Ovary (tissue), 3 donors: ENCODE measurements at regions not wholly inside any gene's neighbourhood (a gene's known extent, or its start where the extent isn't known, plus 50 kb on each side); places are given as distances from the start of the nearest gene placed in this dataset.

ENCODE experiments used
- CTCF ChIP-seq, 3 donors: fragments of 450-650 bp in 2 of 3; fragments of 200-600 bp in 1 of 3; IDR thresholded peaks; one replicate each; pipeline versions ENCODE4 v1.5.1 to v1.8.0; 2016 to 2022; ENCODE audit warnings: antibody characterized with exemption in 3 of 3, mild to moderate bottlenecking in 1 of 3
- POLR2A ChIP-seq: fragments of 450-650 bp; IDR thresholded peaks from one replicate; pipeline ENCODE4 v1.6.1; 2017; ENCODE audit warnings: antibody characterized with exemption, mild to moderate bottlenecking, moderate library complexity
- donor health status: DM: no; HTN: no; CAD: no.

GRCh38 chr13:107299717-107300116 is 731.8 kb upstream of the ARGLU1 start:
- TF ChIP-seq CTCF (IDR thresholded peaks at IDR 0.05): no peak
- TF ChIP-seq POLR2A: no peak
